K562 (cell line): ENCODE measurements at regions not wholly inside any gene's neighbourhood (a gene's known extent, or its start where the extent isn't known, plus 50 kb on each side); places are given as distances from the start of the nearest gene placed in this dataset.
A peak's percentile ranks its signal among the peaks of the same experiment; 100 is the strongest.

Experiments used
- ATAC-seq: fragments of 200-7000 bp; cut with Tn5 transposase; 3 replicates; pipeline ENCODE4 v1.9.1; 2020; ENCODE audit warnings: moderate library complexity
- BruUV-seq: library from RNA; stranded (reverse); fragments of 400-500 nt; replicated peaks from 2 replicates; lab custom pipeline; 2021; lab: Mats Ljungman, UMichigan
- CTCF ChIA-PET: fragments of 300-600 bp; formaldehyde crosslinking; extraction: SDS; loops from one replicate; lab custom pipeline; 2021; ENCODE audit warnings: low intra/inter-chr PET ratio; lab: Yijun Ruan, JAX
- POLR2A ChIA-PET: fragments of 300-600, 350-650 bp; sonication (Branson Sonifier 250); formaldehyde crosslinking; extraction: SDS; loops from one replicate; lab custom pipeline; 2021; ENCODE audit warnings: antibody characterized with exemption, inconsistent platforms; lab: Yijun Ruan, JAX
- DNase-seq, 4 experiments: peaks; one replicate each; pipeline versions ENCODE4 v3.0.0 to v3.0.0-alpha.2; 2011 to 2018; ENCODE audit warnings: low spot score in 3 of 4, mixed read lengths in 3 of 4; ENCODE audit errors: extremely low read depth in 1 of 4
- FAIRE-seq: peaks from 2 replicates; lab custom pipeline; 2011; peaks lifted over from hg19 to GRCh38; lab: Jason Lieb, UNC
- H2AFZ ChIP-seq: 2 replicates; pipeline ENCODE4 v1.6.0; 2011; ENCODE audit warnings: low read depth, low read length, control low read depth, inconsistent platforms
- H3K27ac ChIP-seq: fragments of 200-600 bp; 3 replicates; pipeline ENCODE4 v1.8.0; 2011; ENCODE audit warnings: low read depth, mild to moderate bottlenecking, control low read depth, inconsistent platforms, low read length, moderate library complexity, mixed read lengths; ENCODE audit errors: extremely low read depth
- H3K27me3 ChIP-seq, 2 experiments: fragments of 300-600 bp in 1 of 2; 2 replicates in 1 of 2; 3 replicates in 1 of 2; pipeline versions ENCODE4 v1.6.0 to v1.8.0; 2011; ENCODE audit warnings: inconsistent platforms in 2 of 2, low read length in 2 of 2, mild to moderate bottlenecking in 1 of 2, mixed read lengths in 1 of 2, moderate library complexity in 1 of 2; ENCODE audit not compliant: control insufficient read depth in 2 of 2, insufficient read depth in 2 of 2
- H3K36me3 ChIP-seq: fragments of 300-600 bp; 3 replicates; pipeline ENCODE4 v1.8.0; 2011; ENCODE audit warnings: mild to moderate bottlenecking, low read length, inconsistent platforms; ENCODE audit not compliant: control insufficient read depth, insufficient read depth
- H3K4me1 ChIP-seq, 2 experiments: fragments of 200-600 bp in 1 of 2; replicated peaks in 1 of 2; 2 replicates in 1 of 2; 3 replicates in 1 of 2; pipeline versions ENCODE4 v1.5.1 to v1.8.0; 2011; ENCODE audit warnings: inconsistent platforms in 2 of 2, low read length in 2 of 2, mild to moderate bottlenecking in 1 of 2, mixed read lengths in 1 of 2, moderate library complexity in 1 of 2; ENCODE audit not compliant: control insufficient read depth in 2 of 2, insufficient read depth in 2 of 2
- H3K4me2 ChIP-seq: 2 replicates; pipeline ENCODE4 v1.6.1; 2011; ENCODE audit warnings: low read length, control low read depth, inconsistent platforms, mixed read lengths; ENCODE audit not compliant: insufficient read depth
- H3K4me3 ChIP-seq: fragments of 200-600 bp; sonication (generic), shearing (Covaris generic); 2 replicates; pipeline ENCODE4 v1.5.1; 2016; ENCODE audit warnings: control low read depth, inconsistent platforms
- H3K79me2 ChIP-seq: fragments of 200-600 bp; 3 replicates; pipeline ENCODE4 v1.8.0; 2011; ENCODE audit warnings: low read length, inconsistent platforms; ENCODE audit not compliant: control insufficient read depth, insufficient read depth
- H3K9ac ChIP-seq, 2 experiments: 2 replicates each; pipeline versions ENCODE4 v1.6.0 to v1.6.1; 2011; ENCODE audit warnings: low read depth in 2 of 2, low read length in 2 of 2, control low read depth in 1 of 2, inconsistent platforms in 1 of 2, mild to moderate bottlenecking in 1 of 2, mixed read lengths in 1 of 2; ENCODE audit not compliant: insufficient read depth in 1 of 2
- H3K9me1 ChIP-seq: one replicate; pipeline ENCODE4 v1.6.0; 2011; ENCODE audit warnings: inconsistent platforms, mild to moderate bottlenecking, low read length, moderate library complexity; ENCODE audit not compliant: control insufficient read depth, insufficient read depth
- H3K9me3 ChIP-seq: replicated peaks from 2 replicates; pipeline ENCODE4 v1.5.1; 2011; ENCODE audit warnings: low read depth, low read length, inconsistent platforms; ENCODE audit not compliant: control insufficient read depth, insufficient read depth
- H4K20me1 ChIP-seq: replicated peaks from 2 replicates; pipeline ENCODE4 v1.6.1; 2011; ENCODE audit warnings: low read length, inconsistent platforms, mixed read lengths; ENCODE audit not compliant: control insufficient read depth, insufficient read depth
- CBFB ChIP-seq: sonication (generic); formaldehyde crosslinking; IDR thresholded peaks from 2 replicates; pipeline ENCODE4 v1.4.0; 2020; ENCODE audit warnings: mild to moderate bottlenecking, missing genetic modification reagents
- EGR1 ChIP-seq: fragments of 450-650 bp; conservative IDR thresholded peaks from 2 replicates; pipeline ENCODE4 v1.6.1; 2017; ENCODE audit warnings: mild to moderate bottlenecking
- PTTG1 ChIP-seq: fragments of 450-650 bp; IDR thresholded peaks from 2 replicates; pipeline ENCODE4 v1.6.1; 2016; ENCODE audit warnings: low read depth, mild to moderate bottlenecking, missing genetic modification characterization, missing compliant biosample characterization
- ZNF146 ChIP-seq: IDR thresholded peaks from one replicate; pipeline ENCODE4 v1.6.1; 2018; ENCODE audit warnings: missing compliant biosample characterization; ENCODE audit not compliant: unreplicated experiment
- ZNF707 ChIP-seq: fragments of 250-450 bp; sonication (Bioruptor Pico); conservative IDR thresholded peaks from 2 replicates; pipeline ENCODE4 v1.8.0; 2022; ENCODE audit warnings: inconsistent platforms, mild to moderate bottlenecking, moderate library complexity
- ZNF780A ChIP-seq: fragments of 250-450 bp; sonication (Bioruptor Pico); IDR thresholded peaks from 2 replicates; pipeline ENCODE4 v1.5.0; 2021; ENCODE audit warnings: mild to moderate bottlenecking
- WGBS: fragments of 100-300 bp; shearing (Covaris generic); methylation state at CpG from one replicate; pipeline ENCODE4 v1.1.6; 2016; ENCODE audit warnings: low coverage, mixed read lengths; ENCODE audit not compliant: insufficient coverage; ENCODE audit errors: missing lambda C conversion rate; 5-methylcytosine and 5-hydroxymethylcytosine counted together
- in situ Hi-C: fragments of 300-500 bp; cut with MboI; formaldehyde crosslinking; loops from 4 replicates; pipeline ENCODE4 v1.15.0; 2018; ENCODE audit warnings: inconsistent platforms, mixed read lengths
- intact Hi-C: fragments of 100-400 bp; cut with micrococcal nuclease; formaldehyde crosslinking; loops from 2 replicates; pipeline ENCODE4 v1.14.2; 2022
- TF ChIP-seq, protein P1 (sequence below): fragments of 450-650 bp; IDR thresholded peaks from one replicate; pipeline ENCODE4 v1.6.1; 2018; ENCODE audit warnings: mild to moderate bottlenecking, moderate library complexity; ENCODE audit not compliant: partially characterized antibody
- TF ChIP-seq, protein P2 (sequence below): sonication (generic); formaldehyde crosslinking; IDR thresholded peaks from 2 replicates; pipeline ENCODE4 v1.8.0; 2023; ENCODE audit warnings: mild to moderate bottlenecking, missing genetic modification reagents
- TF ChIP-seq, protein P3 (sequence below), 2 experiments: IDR thresholded peaks; 2 replicates each; pipeline ENCODE4 v1.6.1; 2012; ENCODE audit warnings: improper control_type of control experiment in 2 of 2, low read depth in 2 of 2, low read length in 2 of 2, borderline replicate concordance in 1 of 2

DNA sequence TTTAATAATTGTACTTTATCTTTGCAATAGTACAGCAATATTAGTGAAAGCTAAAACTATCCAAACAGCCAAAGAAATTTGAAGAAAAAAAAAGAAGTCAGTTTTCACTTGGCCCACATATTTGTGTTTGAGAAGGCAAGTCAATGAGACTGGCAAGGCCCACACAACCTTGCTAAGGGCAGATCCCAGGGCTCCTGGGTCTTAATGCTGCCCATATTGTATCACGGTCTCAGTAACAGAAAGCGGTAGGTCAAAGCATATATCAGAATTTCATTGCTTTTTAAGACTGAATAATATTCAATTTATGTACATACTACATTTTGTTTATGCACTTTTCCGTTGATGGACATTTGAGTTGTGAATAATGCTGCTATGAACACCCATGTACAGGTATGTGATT, 262.0 kb upstream of the TOPAZ1 start (continued):
- TF ChIP-seq ZNF707 (CRISPR knock-in tag), result no peak
- no peak for TF ChIP-seq ZNF780A (CRISPR knock-in tag)
- TF ChIP-seq, protein P1, sequence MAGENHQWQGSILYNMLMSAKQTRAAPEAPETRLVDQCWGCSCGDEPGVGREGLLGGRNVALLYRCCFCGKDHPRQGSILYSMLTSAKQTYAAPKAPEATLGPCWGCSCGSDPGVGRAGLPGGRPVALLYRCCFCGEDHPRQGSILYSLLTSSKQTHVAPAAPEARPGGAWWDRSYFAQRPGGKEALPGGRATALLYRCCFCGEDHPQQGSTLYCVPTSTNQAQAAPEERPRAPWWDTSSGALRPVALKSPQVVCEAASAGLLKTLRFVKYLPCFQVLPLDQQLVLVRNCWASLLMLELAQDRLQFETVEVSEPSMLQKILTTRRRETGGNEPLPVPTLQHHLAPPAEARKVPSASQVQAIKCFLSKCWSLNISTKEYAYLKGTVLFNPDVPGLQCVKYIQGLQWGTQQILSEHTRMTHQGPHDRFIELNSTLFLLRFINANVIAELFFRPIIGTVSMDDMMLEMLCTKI, result no peak
- TF ChIP-seq PTTG1, result no peak

DNA sequence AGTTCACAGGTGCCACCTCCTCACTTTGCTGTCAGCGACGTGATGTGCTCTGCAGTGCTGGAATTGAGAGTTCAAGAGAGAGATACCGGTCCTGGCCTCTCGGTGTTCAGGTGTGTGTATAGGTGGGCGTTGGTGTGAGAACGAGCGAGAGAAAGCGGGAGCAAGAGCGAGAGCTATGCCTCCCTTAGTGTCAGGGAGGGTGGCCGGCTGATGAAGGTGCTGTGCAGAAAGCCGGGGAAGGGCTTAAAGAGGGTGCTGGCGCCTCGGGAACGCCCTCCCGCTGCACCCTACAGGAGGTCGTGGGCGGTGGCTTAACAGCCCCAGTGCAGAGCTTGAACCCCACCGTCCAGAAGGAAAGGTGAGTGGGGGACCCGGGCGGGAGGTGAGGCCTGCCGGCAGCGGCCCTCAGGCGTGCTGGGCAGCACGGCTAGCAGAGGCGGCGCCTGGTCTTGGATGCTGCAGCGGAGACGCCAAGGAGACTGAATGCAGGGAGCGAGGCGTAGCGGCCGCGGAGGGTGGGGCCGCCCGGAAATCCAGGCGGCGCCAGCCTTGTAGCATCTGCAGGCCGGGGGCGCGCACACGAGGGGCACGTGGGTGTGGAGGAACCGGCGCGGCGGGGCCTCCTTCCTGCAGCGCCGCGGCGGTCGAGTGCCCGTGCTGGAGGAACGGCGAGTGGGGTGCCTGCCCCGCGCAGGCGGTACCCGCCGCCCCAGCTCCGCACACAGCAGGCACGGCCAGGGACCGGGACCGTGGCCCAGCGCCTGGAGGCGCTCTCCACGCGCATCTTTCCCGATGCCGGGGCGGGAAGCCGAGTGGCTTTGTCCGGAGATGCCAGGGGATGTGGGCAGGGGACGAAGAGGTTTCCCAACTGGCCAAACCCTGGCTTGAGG, 246.8 kb upstream of the TOPAZ1 start:
- intact Hi-C loops, result no loop called here
- CTCF ChIA-PET, result no interaction called here
- ATAC-seq (peak; percentile 59), FAIRE-seq (no peak), DNase-seq (no peak)
- H3K9me1 ChIP-seq, result no peaks in the 10 kb centered on the region
- no peak overlapping the region for H2AFZ ChIP-seq
- WGBS, result 7% methylated on average over 54 of the region's 73 CpGs
- H3K79me2 ChIP-seq, result no peaks in the 10 kb centered on the region
- TF ChIP-seq, protein P2, sequence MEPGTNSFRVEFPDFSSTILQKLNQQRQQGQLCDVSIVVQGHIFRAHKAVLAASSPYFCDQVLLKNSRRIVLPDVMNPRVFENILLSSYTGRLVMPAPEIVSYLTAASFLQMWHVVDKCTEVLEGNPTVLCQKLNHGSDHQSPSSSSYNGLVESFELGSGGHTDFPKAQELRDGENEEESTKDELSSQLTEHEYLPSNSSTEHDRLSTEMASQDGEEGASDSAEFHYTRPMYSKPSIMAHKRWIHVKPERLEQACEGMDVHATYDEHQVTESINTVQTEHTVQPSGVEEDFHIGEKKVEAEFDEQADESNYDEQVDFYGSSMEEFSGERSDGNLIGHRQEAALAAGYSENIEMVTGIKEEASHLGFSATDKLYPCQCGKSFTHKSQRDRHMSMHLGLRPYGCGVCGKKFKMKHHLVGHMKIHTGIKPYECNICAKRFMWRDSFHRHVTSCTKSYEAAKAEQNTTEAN (CRISPR knock-in tag), result no peak
- no peak for TF ChIP-seq EGR1
- no peak for TF ChIP-seq CBFB (CRISPR knock-in tag)
- no peak for TF ChIP-seq ZNF146 (CRISPR knock-in tag)
- TF ChIP-seq, protein P3, sequence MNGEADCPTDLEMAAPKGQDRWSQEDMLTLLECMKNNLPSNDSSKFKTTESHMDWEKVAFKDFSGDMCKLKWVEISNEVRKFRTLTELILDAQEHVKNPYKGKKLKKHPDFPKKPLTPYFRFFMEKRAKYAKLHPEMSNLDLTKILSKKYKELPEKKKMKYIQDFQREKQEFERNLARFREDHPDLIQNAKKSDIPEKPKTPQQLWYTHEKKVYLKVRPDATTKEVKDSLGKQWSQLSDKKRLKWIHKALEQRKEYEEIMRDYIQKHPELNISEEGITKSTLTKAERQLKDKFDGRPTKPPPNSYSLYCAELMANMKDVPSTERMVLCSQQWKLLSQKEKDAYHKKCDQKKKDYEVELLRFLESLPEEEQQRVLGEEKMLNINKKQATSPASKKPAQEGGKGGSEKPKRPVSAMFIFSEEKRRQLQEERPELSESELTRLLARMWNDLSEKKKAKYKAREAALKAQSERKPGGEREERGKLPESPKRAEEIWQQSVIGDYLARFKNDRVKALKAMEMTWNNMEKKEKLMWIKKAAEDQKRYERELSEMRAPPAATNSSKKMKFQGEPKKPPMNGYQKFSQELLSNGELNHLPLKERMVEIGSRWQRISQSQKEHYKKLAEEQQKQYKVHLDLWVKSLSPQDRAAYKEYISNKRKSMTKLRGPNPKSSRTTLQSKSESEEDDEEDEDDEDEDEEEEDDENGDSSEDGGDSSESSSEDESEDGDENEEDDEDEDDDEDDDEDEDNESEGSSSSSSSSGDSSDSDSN (IDR thresholded peaks at IDR 0.05; ENCODE audit: borderline replicate concordance in 1 of 2, low read depth in 2 of 2, low read length in 2 of 2), result no peak
- TF ChIP-seq, all 486 proteins: peak for 0
- no TSS peak for BruUV-seq
- Histone ChIP-seq H3K9me3 (no peaks in the 10 kb centered on the region), H3K4me3 (no peak overlapping the region), H4K20me1 (no peaks in the 10 kb centered on the region), H3K27me3 (peaks cover 41 to 53% of the 10 kb centered on the region in 2 experiments), H3K4me2 (no peak overlapping the region), H3K27ac (no peak overlapping the region), H3K9ac (no peak overlapping the region), H3K36me3 (no peaks in the 10 kb centered on the region), H3K4me1 (peaks cover 0 to 33% of the 10 kb centered on the region in 2 experiments; a peak in 2 of 5 replicates)
- POLR2A ChIA-PET, result no interaction called here
- in situ Hi-C loops, result no loop called here
